Chondrocyte (in vitro differentiated cells): ENCODE measurements at regions not wholly inside any gene's neighbourhood (a gene's known extent, or its start where the extent isn't known, plus 50 kb on each side); places are given as distances from the start of the nearest gene placed in this dataset.

Experiments used
- DNase-seq: peaks from one replicate; pipeline ENCODE4 v3.0.0; 2021; ENCODE audit warnings: mixed read lengths, low spot score
- H3K27ac Mint-ChIP-seq: one replicate; pipeline ENCODE4 v1.8.0; 2021; ENCODE audit warnings: mild to moderate bottlenecking, moderate library complexity, mixed read lengths; ENCODE audit not compliant: unreplicated experiment
- H3K27me3 Mint-ChIP-seq: 2 replicates; pipeline ENCODE4 v1.8.0; 2021; ENCODE audit warnings: low read depth, mixed read lengths
- H3K36me3 Mint-ChIP-seq: 2 replicates; pipeline ENCODE4 v1.8.0; 2021; ENCODE audit warnings: low read depth, mixed read lengths
- H3K4me1 Mint-ChIP-seq: 2 replicates; pipeline ENCODE4 v1.8.0; 2021; ENCODE audit warnings: low read depth, mild to moderate bottlenecking, mixed read lengths
- H3K4me3 Mint-ChIP-seq: one replicate; pipeline ENCODE4 v1.8.0; 2021; ENCODE audit warnings: mild to moderate bottlenecking, moderate library complexity, mixed read lengths; ENCODE audit not compliant: unreplicated experiment
- H3K9me3 Mint-ChIP-seq: 2 replicates; pipeline ENCODE4 v1.8.0; 2021; ENCODE audit warnings: low read depth, mixed read lengths
- TF ChIP-seq, protein P1 (sequence below): fragments of 200-600 bp; sonication (generic); IDR thresholded peaks from 2 replicates; pipeline ENCODE4 v1.5.0; 2021; ENCODE audit warnings: antibody characterized with exemption, mild to moderate bottlenecking, moderate library complexity

DNA sequence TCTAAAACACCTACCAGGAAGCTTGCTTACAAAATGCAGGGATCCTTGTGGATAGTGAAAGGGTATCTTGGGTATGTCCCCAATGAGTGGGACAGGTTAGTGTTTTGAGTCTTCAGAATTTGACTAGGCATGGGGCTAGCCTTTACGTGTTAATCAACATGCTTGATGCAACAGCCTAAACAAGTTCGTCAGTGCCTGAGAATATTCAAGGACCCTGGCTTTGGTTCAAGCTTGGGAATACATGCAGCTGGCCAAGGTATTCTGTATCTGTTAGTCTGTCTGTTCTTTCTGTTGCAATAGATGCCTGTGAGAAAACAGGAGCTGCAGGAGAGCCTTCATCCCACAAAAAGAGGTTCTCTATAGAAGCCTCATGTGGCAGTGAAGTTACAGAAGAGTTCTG lies 149.5 kb downstream of the CCNG2 start:
- Mint-ChIP-seq H3K4me1 (peaks cover 12% of the 10 kb centered on the region), H3K9me3 (peaks cover 5% of the 10 kb centered on the region)

DNA sequence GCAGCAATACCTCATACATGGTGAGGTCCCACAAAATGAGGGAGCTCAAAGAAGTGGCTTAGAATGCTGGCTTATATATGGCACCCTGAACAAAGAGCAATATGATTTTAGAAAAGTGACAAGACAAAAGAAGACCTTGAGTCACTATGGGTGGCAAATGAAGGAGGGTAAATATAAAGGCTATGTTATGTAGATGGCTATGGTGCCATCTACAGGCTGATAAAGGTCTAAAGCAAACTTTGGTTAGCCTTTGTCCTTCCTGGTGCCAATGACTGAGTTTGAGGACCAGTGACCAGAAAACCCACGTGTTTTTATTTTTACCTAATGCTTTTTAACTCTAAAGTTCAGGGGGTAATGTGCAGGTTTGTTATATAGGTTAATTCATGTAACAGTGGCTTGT lies 151.8 kb downstream of the CCNG2 start:
- peaks cover 3% of the 10 kb centered on the region for H3K9me3 Mint-ChIP-seq
- H3K27ac Mint-ChIP-seq: no peak overlapping the region
- TF ChIP-seq, protein P1, sequence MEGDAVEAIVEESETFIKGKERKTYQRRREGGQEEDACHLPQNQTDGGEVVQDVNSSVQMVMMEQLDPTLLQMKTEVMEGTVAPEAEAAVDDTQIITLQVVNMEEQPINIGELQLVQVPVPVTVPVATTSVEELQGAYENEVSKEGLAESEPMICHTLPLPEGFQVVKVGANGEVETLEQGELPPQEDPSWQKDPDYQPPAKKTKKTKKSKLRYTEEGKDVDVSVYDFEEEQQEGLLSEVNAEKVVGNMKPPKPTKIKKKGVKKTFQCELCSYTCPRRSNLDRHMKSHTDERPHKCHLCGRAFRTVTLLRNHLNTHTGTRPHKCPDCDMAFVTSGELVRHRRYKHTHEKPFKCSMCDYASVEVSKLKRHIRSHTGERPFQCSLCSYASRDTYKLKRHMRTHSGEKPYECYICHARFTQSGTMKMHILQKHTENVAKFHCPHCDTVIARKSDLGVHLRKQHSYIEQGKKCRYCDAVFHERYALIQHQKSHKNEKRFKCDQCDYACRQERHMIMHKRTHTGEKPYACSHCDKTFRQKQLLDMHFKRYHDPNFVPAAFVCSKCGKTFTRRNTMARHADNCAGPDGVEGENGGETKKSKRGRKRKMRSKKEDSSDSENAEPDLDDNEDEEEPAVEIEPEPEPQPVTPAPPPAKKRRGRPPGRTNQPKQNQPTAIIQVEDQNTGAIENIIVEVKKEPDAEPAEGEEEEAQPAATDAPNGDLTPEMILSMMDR: peak; percentile 79
- no peak overlapping the region for H3K4me3 Mint-ChIP-seq
- no peaks in the 10 kb centered on the region for H3K36me3 Mint-ChIP-seq
- peaks cover 8% of the 10 kb centered on the region for H3K27me3 Mint-ChIP-seq
- H3K4me1 Mint-ChIP-seq: peaks cover 18% of the 10 kb centered on the region
- no peak for DNase-seq

More for the DNA sequence above, 149.5 kb downstream of the CCNG2 start:
- Mint-ChIP-seq H3K27me3 (peaks cover 5% of the 10 kb centered on the region), H3K36me3 (no peaks in the 10 kb centered on the region), H3K4me3 (no peak overlapping the region), H3K27ac (no peak overlapping the region)
- no peak for DNase-seq
- TF ChIP-seq, protein P1: no peak

DNA sequence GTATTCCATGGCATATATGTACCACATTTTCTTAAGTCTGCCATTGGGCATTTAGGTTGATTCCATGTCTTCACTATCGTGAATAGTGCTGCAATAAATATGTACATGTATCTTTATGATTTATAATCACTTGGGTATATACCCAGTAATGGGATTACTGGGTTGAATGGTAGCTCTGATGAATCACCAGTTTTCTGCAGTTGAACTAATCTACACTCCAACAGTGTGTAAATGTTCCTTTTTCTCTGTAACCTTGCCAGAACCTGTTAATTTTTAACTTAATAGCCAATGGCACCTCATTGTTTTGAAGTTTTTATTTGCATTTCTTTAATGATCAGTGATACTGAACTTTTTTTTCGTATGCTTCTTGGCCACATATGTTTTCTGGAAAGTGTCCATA lies 152.5 kb downstream of the CCNG2 start:
- no peak overlapping the region for H3K27ac Mint-ChIP-seq
- H3K4me3 Mint-ChIP-seq: no peak overlapping the region
- H3K36me3 Mint-ChIP-seq: no peaks in the 10 kb centered on the region
- H3K27me3 Mint-ChIP-seq: peaks cover 9% of the 10 kb centered on the region
- DNase-seq: no peak
- TF ChIP-seq, protein P1: no peak
- peaks cover 3% of the 10 kb centered on the region for H3K9me3 Mint-ChIP-seq
- peaks cover 18% of the 10 kb centered on the region for H3K4me1 Mint-ChIP-seq

DNA sequence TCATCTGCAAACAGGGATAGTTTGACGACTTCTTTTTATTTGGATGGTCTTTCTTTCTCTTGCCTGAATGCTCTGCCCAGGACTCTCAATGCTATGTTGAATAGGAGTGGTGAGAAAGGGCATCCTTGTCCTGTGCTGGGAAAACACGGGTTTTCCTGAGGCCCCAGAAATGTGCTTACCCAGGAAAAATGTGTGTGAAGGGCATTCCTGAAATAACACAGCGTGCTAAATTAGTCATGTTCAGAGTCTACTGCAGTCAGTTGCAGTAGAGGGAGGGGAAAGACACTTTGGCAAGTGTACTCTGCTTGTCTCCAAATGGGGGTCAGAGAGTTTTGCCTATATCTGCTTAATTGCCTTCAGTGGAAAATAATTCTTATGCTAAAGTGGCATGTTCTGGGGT lies 153.9 kb downstream of the CCNG2 start:
- Mint-ChIP-seq H3K27ac (peak overlapping the region; percentile 74), H3K4me1 (peaks cover 18% of the 10 kb centered on the region), H3K4me3 (no peak overlapping the region), H3K27me3 (peaks cover 9% of the 10 kb centered on the region), H3K36me3 (no peaks in the 10 kb centered on the region), H3K9me3 (peaks cover 3% of the 10 kb centered on the region)
- DNase-seq: no peak
- TF ChIP-seq, protein P1: no peak

DNA sequence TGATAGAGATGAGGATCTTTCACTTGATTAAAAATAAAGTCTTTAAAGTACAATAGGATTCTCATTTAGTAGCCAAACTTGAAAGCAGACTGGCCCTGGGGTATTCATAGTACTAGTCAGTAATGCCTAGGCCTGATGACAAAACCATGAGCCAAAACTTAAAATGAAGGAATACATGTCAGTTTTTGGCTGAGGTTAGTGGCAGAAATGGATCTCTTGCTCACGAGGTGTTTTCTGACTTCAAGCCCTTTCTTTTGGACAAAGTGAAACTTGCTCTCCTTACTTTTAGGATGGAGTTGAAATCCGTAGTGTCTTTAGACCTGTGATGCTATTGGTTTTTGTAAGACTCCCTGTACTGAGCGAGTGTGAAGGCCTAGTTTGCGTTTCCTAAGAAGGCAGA lies 157.7 kb downstream of the CCNG2 start:
- H3K9me3 Mint-ChIP-seq: peaks cover 11% of the 10 kb centered on the region
- peaks cover 18% of the 10 kb centered on the region for H3K4me1 Mint-ChIP-seq
- DNase-seq: no peak
- no peak overlapping the region for H3K27ac Mint-ChIP-seq
- H3K27me3 Mint-ChIP-seq: peaks cover 6% of the 10 kb centered on the region
- TF ChIP-seq, protein P1: no peak
- H3K4me3 Mint-ChIP-seq: no peak overlapping the region
- H3K36me3 Mint-ChIP-seq: no peaks in the 10 kb centered on the region
